ENCODE measurements at regions not wholly inside any gene's neighbourhood (a gene's known extent, or its start where the extent isn't known, plus 50 kb on each side); places are given as distances from the start of the nearest gene placed in this dataset.

DNA sequence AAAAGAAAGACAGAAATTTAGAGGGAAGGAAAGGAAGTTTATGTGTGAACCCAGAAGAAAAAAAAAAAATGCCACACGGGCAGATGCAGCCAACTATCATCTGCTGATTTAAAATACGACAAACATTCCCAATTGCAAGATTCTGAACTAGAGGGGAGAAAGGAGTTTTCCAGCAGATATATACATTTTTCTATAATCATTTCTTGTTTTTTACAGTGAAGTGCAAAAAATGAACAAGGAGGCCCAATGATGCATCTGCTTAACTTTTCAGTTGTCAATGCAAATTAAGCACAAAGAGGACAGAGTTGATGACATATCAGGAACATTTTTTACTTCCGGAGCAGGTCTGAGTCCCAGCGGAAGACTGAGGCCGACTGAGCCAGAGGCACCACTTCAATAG lies 144.7 kb downstream of the MYCN start:
- DNase-seq (ENCODE audit: low read depth in 3 of 3, low spot score in 2 of 3): no peak

GRCh38 chr2:16084274-16084673 lies 143.9 kb downstream of the MYCN start:
- no peak for DNase-seq (ENCODE audit: low read depth in 3 of 3, low spot score in 2 of 3)

DNA sequence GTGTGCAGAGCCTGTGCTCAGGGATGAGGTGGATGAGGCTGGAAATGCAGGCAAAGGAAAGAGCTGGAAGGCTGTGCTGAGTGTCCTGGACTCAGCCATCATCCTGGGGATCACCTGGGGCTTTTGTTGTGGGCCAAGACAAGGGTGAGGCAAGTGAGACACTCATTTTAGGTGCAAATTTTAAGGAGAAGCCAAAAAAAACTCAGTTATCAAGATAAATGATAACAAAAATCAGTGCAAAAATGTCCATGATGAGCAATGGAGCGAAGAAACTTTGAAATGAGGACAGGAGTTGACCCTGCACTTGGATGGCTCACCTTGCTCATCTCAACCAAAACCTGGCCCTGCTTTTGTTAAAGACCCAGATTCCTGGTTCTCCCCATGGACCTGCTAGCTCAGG lies 141.9 kb downstream of the MYCN start:
- DNase-seq (ENCODE audit: low read depth in 3 of 3, low spot score in 2 of 3): no peak

DNA sequence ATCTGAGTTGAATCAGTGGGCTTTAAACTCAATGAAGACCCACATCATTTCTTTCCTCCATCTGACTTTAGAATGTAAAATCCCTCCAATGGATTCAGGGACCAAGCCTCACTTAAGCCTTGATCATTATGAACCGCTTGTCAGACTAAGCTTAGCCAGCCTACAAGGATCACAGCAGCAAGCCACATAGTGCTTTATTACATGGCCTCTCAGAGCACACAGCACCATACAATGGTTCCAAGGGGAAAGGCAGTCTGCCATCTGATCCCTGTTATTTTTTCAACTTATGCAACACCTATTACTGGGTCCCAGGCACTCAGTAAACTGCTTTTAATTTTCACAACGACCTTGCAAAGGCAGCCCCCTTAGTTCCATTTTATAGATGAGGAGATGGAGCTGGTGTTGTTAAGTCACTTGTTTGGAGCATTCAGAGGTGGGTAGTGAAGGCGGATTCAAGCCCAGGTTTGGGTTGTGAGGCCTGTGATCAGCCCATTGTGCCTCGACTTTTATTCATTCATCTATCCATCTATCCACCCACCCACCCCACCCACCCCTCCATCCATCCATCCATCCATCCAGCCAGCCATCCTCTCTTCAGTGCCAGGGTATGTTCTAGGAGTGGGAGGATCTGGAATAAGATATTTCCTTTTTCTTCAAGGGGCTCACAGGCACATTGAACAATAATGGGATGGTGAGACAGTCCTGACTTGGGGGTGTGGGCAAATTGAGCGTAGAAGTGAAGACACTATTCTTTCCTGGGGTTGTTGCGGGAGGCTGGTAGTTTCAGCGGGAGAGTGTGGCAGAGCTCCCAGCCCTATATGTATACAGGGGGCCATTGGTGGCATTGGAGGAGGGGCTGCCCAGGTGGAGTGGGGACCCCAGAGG lies 141.2 kb downstream of the MYCN start:
- no peak for DNase-seq (ENCODE audit: low read depth in 3 of 3, low spot score in 2 of 3)

DNA sequence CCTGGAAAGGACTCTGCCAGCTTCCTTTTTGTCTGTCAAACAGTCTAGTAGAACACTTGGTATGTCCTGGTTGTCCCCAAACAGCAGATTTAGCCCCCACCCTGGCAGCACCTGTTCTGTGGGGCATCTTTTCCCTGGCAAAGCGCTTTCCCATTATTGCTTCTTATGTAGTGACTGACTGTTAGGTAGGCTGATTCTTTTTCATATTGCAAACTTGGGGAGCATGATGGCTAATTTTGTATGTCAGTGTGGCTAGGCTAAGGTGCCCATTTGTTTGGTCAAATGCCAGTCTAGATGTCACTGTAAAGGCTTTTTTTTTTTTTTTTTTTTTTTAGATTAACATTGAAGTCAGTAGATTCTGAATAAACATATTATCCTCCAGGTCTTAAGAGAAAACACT lies 140.2 kb downstream of the MYCN start:
- DNase-seq (ENCODE audit: low read depth in 3 of 3, low spot score in 2 of 3): no peak

DNA sequence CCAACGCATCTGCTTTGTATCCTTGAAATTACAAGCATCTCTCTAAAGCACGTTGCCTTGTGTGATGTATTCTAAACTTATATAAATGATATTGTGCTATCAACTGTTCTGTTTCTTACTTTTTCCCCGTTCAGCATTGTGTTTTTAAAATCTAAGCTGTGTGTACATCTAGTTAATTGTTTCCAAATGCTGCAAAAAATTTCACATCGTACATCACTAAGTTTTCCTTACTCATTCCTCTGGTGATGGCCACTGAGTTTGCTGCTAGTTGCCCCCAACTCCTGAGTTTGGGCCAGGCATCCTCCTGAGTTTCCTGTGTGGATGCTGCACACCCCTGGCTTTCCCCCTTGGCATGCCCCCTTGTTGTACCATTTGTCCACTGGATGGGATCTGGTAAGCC lies 139.7 kb downstream of the MYCN start:
- no peak for DNase-seq (ENCODE audit: low read depth in 3 of 3, low spot score in 2 of 3)

- no peak for DNase-seq (ENCODE audit: low read depth in 3 of 3, low spot score in 2 of 3)
Measured at GRCh38 chr2:16079637-16080036, 139.3 kb downstream of the MYCN start.

DNA sequence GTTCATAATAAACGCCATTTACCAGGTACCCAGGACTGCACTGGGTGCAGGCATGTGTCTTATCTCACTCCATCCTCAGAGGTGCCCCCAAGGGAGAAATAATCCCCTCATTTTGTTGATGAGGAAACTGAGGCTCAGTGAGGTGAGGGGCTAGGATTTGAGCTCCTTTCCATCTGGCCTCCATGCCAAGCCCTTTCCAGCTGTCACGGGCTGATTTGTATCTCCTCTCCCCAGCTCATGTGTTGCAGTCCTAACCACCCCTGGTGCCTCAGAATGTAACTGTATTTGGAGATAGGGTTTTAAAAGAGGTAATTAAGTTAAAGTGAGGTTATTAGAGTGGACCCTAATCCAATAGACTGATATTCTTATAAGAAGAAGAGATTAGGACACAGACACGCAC lies 137.3 kb downstream of the MYCN start:
- no peak for DNase-seq (ENCODE audit: low read depth in 3 of 3, low spot score in 2 of 3)

- no peak for DNase-seq (ENCODE audit: low read depth in 3 of 3, low spot score in 2 of 3)
Measured at GRCh38 chr2:16076911-16077310, 136.6 kb downstream of the MYCN start.

GRCh38 chr2:16075045-16076012 lies 135.0 kb downstream of the MYCN start:
- no peak for DNase-seq (ENCODE audit: low read depth in 3 of 3, low spot score in 2 of 3)

DNA sequence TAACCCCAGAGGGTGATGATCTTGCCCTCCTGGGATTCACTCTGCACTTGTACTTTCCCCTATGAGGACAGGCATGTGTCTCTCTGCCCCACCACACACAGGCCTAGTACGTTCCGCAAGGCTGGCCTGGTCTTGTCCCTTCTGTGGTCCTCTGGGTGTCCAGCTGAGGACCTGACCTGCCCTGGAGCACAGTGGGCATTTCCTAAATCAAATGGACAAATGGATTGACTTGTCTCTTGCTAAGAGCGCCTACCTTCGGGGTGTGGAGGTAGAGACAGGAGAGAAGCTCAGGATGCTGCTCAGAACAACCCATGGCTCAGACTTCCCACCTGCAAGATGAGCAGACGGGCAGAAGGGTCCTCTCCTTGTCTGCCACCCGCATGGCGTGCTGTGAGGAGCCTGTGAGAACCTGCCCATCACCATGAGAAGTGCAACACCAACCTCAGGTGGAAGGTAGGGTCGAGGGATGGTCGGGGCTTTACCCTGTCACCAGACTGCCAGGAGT lies 133.6 kb downstream of the MYCN start:
- no peak for DNase-seq (ENCODE audit: low read depth in 3 of 3, low spot score in 2 of 3)

DNA sequence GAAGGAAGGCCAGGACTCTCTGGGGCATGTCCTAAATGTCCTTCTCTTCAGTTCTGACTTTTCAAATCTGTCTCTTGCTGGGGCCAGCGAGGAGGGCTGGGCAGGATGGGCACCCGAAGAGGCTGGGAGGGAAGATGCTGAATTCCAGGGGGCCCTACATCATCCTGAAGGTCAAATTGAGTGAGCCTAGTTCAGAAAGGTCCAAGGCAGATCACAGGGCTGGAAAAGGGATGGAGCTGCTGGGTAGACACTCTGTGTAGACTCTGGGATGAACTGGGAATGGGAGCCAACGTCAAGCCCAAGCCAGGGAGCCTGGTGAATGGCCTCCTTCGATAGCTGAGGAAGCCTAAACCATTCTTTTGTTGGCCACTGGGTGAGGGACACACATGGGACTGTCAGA lies 133.1 kb downstream of the MYCN start:
- no peak for DNase-seq (ENCODE audit: low read depth in 3 of 3, low spot score in 2 of 3)

- DNase-seq (ENCODE audit: low read depth in 3 of 3, low spot score in 2 of 3): no peak
Measured at GRCh38 chr2:16072638-16073290, 132.4 kb downstream of the MYCN start.

GRCh38 chr2:16071865-16072637 lies 131.7 kb downstream of the MYCN start:
- no peak for DNase-seq (ENCODE audit: low read depth in 3 of 3, low spot score in 2 of 3)

- DNase-seq (ENCODE audit: low read depth in 3 of 3, low spot score in 2 of 3): no peak
Measured at GRCh38 chr2:16071039-16071864, 130.9 kb downstream of the MYCN start.

DNA sequence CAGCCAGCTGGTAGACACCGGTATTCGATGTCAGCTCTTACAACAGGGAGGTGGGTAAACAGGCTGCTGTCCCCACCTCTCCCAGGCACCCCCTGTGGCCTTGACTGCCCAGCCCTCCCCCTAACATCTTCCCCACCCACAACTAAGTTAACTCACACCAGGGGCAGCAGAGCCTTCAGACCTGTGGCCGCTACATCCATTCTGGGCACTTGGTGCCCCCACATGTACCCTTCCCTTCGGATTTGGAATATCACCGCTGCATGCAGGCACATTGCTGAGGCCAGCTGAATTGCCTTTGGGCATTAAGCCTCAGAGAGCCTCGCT lies 130.3 kb downstream of the MYCN start:
- no peak for DNase-seq (ENCODE audit: low read depth in 3 of 3, low spot score in 2 of 3)

GRCh38 chr2:16069933-16070647 lies 129.7 kb downstream of the MYCN start:
- no peak for DNase-seq (ENCODE audit: low read depth in 3 of 3, low spot score in 2 of 3)

GRCh38 chr2:16069663-16069932 lies 129.2 kb downstream of the MYCN start:
- DNase-seq (ENCODE audit: low read depth in 3 of 3, low spot score in 2 of 3): no peak

DNA sequence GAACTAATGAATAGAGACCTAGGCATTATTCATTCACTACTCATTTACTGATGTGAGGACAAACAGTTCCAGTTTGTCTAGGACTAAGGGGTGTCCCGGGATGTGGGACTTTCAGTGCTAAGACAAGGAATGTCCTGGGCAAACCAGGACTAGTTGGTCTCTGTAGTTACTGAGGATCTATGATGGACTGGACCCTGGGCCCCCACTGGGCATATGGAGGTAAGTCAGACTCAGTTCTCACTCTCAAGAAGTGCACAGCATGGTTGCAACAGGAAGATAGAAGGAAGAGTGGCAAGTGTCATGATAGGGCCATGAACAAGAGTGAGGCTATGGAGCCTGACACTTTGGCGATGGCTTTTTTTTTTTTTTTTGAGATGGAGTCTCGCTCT lies 128.2 kb downstream of the MYCN start:
- no peak for DNase-seq (ENCODE audit: low read depth in 3 of 3, low spot score in 2 of 3)
